Glutamatergic neuron (in vitro differentiated cells): ENCODE measurements at regions not wholly inside any gene's neighbourhood (a gene's known extent, or its start where the extent isn't known, plus 50 kb on each side); places are given as distances from the start of the nearest gene placed in this dataset.

ENCODE experiments used
- DNase-seq: peaks from one replicate; pipeline ENCODE4 v3.0.0; 2022
- H3K27ac Mint-ChIP-seq: one replicate; pipeline ENCODE4 v1.8.0; 2020; ENCODE audit warnings: mild to moderate bottlenecking, mixed read lengths, inconsistent platforms; ENCODE audit not compliant: unreplicated experiment
- H3K27me3 Mint-ChIP-seq: one replicate; pipeline ENCODE4 v1.8.0; 2020; ENCODE audit warnings: mild to moderate bottlenecking, moderate library complexity, mixed read lengths, inconsistent platforms; ENCODE audit not compliant: unreplicated experiment
- H3K36me3 Mint-ChIP-seq: one replicate; pipeline ENCODE4 v1.8.0; 2020; ENCODE audit warnings: mild to moderate bottlenecking, mixed read lengths, inconsistent platforms; ENCODE audit not compliant: unreplicated experiment
- H3K4me1 Mint-ChIP-seq: one replicate; pipeline ENCODE4 v1.8.0; 2020; ENCODE audit warnings: mild to moderate bottlenecking, low read depth, mixed read lengths, inconsistent platforms; ENCODE audit not compliant: unreplicated experiment
- H3K4me3 Mint-ChIP-seq: one replicate; pipeline ENCODE4 v1.8.0; 2020; ENCODE audit warnings: mild to moderate bottlenecking, mixed read lengths, inconsistent platforms; ENCODE audit not compliant: unreplicated experiment
- H3K9me3 Mint-ChIP-seq: one replicate; pipeline ENCODE4 v1.8.0; 2020; ENCODE audit warnings: mild to moderate bottlenecking, moderate library complexity, mixed read lengths, inconsistent platforms; ENCODE audit not compliant: unreplicated experiment
- CTCF ChIP-seq: fragments of 200-600 bp; sonication (generic); IDR thresholded peaks from one replicate; pipeline ENCODE4 v1.5.0; 2021; ENCODE audit not compliant: partially characterized antibody, unreplicated experiment

GRCh38 chr10:84588426-84588825 lies 260.0 kb downstream of the CCSER2 start:
- no peak for DNase-seq
- H3K9me3 Mint-ChIP-seq, result peaks cover 1% of the 10 kb centered on the region

GRCh38 chr10:84588971-84589370 lies 260.6 kb downstream of the CCSER2 start:
- Mint-ChIP-seq H3K27me3 (no peaks in the 10 kb centered on the region), H3K4me3 (no peak overlapping the region), H3K9me3 (peaks cover 1% of the 10 kb centered on the region), H3K36me3 (no peaks in the 10 kb centered on the region), H3K4me1 (no peaks in the 10 kb centered on the region), H3K27ac (no peak overlapping the region)
- DNase-seq, result no peak
- no peak for TF ChIP-seq CTCF

More at GRCh38 chr10:84588426-84588825, 260.0 kb downstream of the CCSER2 start:
- H3K4me3 Mint-ChIP-seq, result no peak overlapping the region
- H3K36me3 Mint-ChIP-seq, result no peaks in the 10 kb centered on the region
- no peaks in the 10 kb centered on the region for H3K27me3 Mint-ChIP-seq
- no peaks in the 10 kb centered on the region for H3K4me1 Mint-ChIP-seq
- no peak overlapping the region for H3K27ac Mint-ChIP-seq
- TF ChIP-seq CTCF, result no peak

GRCh38 chr10:84589526-84590205 lies 261.3 kb downstream of the CCSER2 start:
- TF ChIP-seq CTCF, result no peak
- Mint-ChIP-seq H3K36me3 (peaks cover 3% of the 10 kb centered on the region), H3K27me3 (no peaks in the 10 kb centered on the region), H3K4me1 (no peaks in the 10 kb centered on the region), H3K9me3 (peaks cover 1% of the 10 kb centered on the region), H3K4me3 (no peak overlapping the region), H3K27ac (no peak overlapping the region)
- no peak for DNase-seq

- H3K27ac Mint-ChIP-seq, result no peak overlapping the region
- H3K36me3 Mint-ChIP-seq, result peaks cover 6% of the 10 kb centered on the region
- no peak overlapping the region for H3K4me3 Mint-ChIP-seq
- no peaks in the 10 kb centered on the region for H3K27me3 Mint-ChIP-seq
- no peak for DNase-seq
- H3K9me3 Mint-ChIP-seq, result peaks cover 1% of the 10 kb centered on the region
- no peaks in the 10 kb centered on the region for H3K4me1 Mint-ChIP-seq
- no peak for TF ChIP-seq CTCF
Measured at GRCh38 chr10:84590327-84591193, 262.2 kb downstream of the CCSER2 start.

- no peak for DNase-seq
- Mint-ChIP-seq H3K36me3 (peaks cover 15% of the 10 kb centered on the region), H3K27ac (no peak overlapping the region), H3K27me3 (no peaks in the 10 kb centered on the region), H3K4me3 (no peak overlapping the region), H3K4me1 (no peaks in the 10 kb centered on the region), H3K9me3 (peaks cover 6% of the 10 kb centered on the region)
- TF ChIP-seq CTCF, result no peak
Measured at GRCh38 chr10:84593506-84593905, 265.1 kb downstream of the CCSER2 start.
